Thoracic aorta (tissue), 2 donors: ENCODE measurements at regions not wholly inside any gene's neighbourhood (a gene's known extent, or its start where the extent isn't known, plus 50 kb on each side); places are given as distances from the start of the nearest gene placed in this dataset.

Experiments
- ATAC-seq: fragments of 150-250 bp; one replicate; pipeline ENCODE4 v1.8.0; 2017; ENCODE audit warnings: low read depth; ENCODE audit not compliant: insufficient number of reproducible peaks, low FRiP score
- DNase-seq: peaks from one replicate; pipeline ENCODE4 v3.0.0-alpha.2; 2020; ENCODE audit warnings: low spot score
- H3K27ac ChIP-seq, 2 donors: fragments of 200-600 bp; sonication (generic); 1 replicate in 1 of 2; 2 replicates in 1 of 2; pipeline ENCODE4 v1.5.1; 2016; ENCODE audit warnings: mild to moderate bottlenecking in 2 of 2, moderate library complexity in 2 of 2
- H3K27me3 ChIP-seq: fragments of 200-600 bp; sonication (generic); replicated peaks from 2 replicates; pipeline ENCODE4 v1.6.0; 2016; ENCODE audit warnings: mild to moderate bottlenecking; ENCODE audit not compliant: insufficient read depth
- H3K36me3 ChIP-seq: fragments of 200-600 bp; sonication (generic); one replicate; pipeline ENCODE4 v1.5.1; 2016
- H3K4me1 ChIP-seq, 2 donors: fragments of 200-600 bp; sonication (generic); 1 replicate in 1 of 2; 2 replicates in 1 of 2; pipeline versions ENCODE4 v1.5.1 to v1.6.0; 2016; ENCODE audit warnings: low read depth in 2 of 2, mild to moderate bottlenecking in 1 of 2; ENCODE audit not compliant: control insufficient read depth in 1 of 2
- H3K4me3 ChIP-seq: fragments of 200-600 bp; sonication (generic); 2 replicates; pipeline ENCODE4 v1.5.1; 2016; ENCODE audit warnings: mild to moderate bottlenecking
- H3K9me3 ChIP-seq: fragments of 200-600 bp; sonication (generic); 2 replicates; pipeline ENCODE4 v1.5.1; 2016
- TF ChIP-seq, protein P1 (sequence below): fragments of 200-600 bp; sonication (generic); IDR thresholded peaks from one replicate; pipeline ENCODE4 v1.5.1; 2019; ENCODE audit warnings: antibody characterized with exemption

DNA sequence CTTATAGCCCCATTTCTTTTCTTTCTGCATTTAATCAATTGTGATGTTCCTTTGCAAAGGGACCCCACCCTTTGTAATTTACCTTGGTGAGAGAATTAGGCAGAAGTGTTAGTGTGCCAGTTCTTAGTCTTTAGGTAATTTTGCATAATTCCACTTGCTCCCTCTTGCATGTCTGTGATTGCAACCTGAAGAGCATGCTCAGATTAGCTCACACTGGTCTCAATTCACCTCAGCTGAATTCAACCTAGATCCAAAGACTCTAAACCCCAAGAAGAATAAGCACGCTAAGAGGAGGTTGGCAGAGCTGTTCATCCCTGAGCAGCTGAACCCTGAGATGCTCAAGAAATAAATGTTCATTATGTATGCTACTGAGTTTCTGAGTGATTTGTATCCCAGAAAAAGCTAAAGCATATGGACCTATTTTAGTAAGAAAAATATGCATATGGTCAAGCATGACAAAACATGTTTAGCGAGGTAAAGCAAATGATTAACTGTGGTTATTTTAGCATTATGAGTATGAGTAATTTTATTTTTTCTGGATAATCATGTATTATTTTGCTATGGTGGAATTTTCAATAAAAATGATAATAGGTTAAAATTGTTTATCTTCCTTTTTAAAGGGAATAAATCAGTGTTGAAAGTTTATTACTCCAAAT lies 299.2 kb upstream of the ZSWIM2 start:
- H3K4me3 ChIP-seq, result no peak overlapping the region
- no peak for DNase-seq
- H3K27me3 ChIP-seq, result no peaks in the 10 kb centered on the region
- no peak for ATAC-seq
- TF ChIP-seq, protein P1, sequence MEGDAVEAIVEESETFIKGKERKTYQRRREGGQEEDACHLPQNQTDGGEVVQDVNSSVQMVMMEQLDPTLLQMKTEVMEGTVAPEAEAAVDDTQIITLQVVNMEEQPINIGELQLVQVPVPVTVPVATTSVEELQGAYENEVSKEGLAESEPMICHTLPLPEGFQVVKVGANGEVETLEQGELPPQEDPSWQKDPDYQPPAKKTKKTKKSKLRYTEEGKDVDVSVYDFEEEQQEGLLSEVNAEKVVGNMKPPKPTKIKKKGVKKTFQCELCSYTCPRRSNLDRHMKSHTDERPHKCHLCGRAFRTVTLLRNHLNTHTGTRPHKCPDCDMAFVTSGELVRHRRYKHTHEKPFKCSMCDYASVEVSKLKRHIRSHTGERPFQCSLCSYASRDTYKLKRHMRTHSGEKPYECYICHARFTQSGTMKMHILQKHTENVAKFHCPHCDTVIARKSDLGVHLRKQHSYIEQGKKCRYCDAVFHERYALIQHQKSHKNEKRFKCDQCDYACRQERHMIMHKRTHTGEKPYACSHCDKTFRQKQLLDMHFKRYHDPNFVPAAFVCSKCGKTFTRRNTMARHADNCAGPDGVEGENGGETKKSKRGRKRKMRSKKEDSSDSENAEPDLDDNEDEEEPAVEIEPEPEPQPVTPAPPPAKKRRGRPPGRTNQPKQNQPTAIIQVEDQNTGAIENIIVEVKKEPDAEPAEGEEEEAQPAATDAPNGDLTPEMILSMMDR, result no peak
- no peaks in the 10 kb centered on the region for H3K36me3 ChIP-seq
- H3K4me1 ChIP-seq, result no peaks in the 10 kb centered on the region
- no peaks in the 10 kb centered on the region for H3K9me3 ChIP-seq
- H3K27ac ChIP-seq, result no peak overlapping the region

DNA sequence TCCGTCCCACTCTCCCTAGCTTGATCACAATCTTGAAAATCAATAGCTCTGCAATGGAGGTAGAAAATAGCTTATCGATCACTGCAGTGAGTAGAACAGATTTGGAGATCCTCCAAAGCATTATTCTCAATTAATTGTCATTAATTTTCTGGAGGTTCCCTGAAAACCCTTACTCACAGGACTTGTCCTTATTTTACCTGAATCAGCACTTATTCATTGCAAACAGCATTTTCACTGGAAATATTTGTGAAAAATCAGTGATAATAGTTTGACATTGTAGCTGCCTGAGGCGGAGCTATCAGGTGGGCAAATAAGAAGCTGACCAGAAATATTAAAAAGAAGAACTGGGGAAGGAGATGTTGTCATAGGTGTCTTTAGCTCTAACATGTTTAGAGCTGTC lies 294.6 kb upstream of the ZSWIM2 start:
- no peaks in the 10 kb centered on the region for H3K4me1 ChIP-seq

DNA sequence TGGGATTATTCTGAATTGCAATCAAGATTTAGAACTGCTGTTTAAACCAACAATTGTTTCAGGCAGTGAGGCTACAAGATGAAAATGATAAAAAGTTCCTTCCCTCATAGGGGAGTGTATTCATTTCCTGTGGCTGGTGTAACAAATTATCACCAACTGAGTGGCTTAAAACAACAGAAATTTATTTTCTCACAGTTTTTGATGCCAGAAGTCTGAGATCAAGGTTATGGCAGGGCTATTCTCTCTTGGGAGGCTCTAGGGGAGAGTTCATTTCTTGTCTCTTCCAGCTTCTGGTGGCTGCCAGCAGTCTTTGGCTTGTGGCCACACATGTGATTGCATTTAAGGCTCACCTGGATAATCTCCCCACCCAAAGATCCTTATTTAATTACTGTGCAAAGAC lies 290.5 kb upstream of the ZSWIM2 start:
- H3K4me3 ChIP-seq, result no peak overlapping the region
- peaks cover 4% of the 10 kb centered on the region for H3K9me3 ChIP-seq
- H3K4me1 ChIP-seq, result no peaks in the 10 kb centered on the region
- TF ChIP-seq, protein P1, result no peak
- no peak for DNase-seq
- ATAC-seq, result no peak
- no peak overlapping the region for H3K27ac ChIP-seq
- no peaks in the 10 kb centered on the region for H3K36me3 ChIP-seq
- H3K27me3 ChIP-seq, result no peaks in the 10 kb centered on the region

More for the DNA sequence above, 294.6 kb upstream of the ZSWIM2 start:
- ATAC-seq (no peak), DNase-seq (no peak)
- Histone ChIP-seq H3K36me3 (no peaks in the 10 kb centered on the region), H3K27me3 (no peaks in the 10 kb centered on the region), H3K27ac (no peak overlapping the region), H3K4me3 (no peak overlapping the region), H3K9me3 (peaks cover 4% of the 10 kb centered on the region)
- TF ChIP-seq, protein P1, result no peak

DNA sequence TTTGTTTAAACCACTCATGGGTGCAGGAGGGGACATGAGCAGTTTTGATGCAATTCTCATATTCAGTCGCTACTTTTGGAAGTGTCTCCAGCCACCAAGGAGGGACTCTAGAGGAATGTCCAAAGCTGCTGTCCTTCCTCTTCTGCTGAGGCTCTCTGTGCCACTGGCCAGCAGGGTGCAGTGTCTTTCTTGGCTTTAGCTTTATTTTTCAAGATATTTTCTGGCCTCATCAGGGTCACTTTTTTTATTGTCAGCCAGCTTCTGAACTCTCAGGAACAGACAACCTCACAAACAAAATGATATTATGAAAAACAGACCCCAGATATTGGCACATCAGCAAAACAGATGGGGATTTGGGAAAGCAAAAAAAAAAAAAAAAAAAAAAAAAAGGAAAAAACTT lies 289.3 kb upstream of the ZSWIM2 start:
- no peaks in the 10 kb centered on the region for H3K36me3 ChIP-seq
- DNase-seq (no peak), ATAC-seq (no peak)

DNA sequence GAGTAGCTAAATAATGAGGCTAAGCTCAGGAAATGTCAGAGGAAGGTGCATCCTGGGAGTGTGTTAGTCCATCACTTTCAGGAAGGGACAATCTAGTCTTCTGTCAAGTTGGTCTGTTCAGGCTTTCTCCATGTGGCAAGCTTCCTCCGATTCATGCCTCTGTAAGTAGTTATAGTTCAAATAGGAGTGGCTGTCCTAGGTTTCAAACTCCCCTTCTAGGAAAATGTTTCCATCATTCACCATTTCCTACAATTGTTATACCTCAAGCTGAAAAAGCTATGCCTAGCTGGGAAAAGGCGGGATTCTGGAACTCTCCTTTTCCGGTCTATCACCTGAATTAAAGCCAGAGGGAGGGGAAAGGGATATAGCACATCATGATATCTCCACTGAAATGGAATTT lies 287.7 kb upstream of the ZSWIM2 start:
- no peak for DNase-seq
- Histone ChIP-seq H3K4me3 (no peak overlapping the region), H3K27me3 (no peaks in the 10 kb centered on the region), H3K4me1 (no peaks in the 10 kb centered on the region), H3K9me3 (peaks cover 4% of the 10 kb centered on the region), H3K27ac (no peak overlapping the region), H3K36me3 (no peaks in the 10 kb centered on the region)
- TF ChIP-seq, protein P1, result no peak
- no peak for ATAC-seq

More for the DNA sequence above, 289.3 kb upstream of the ZSWIM2 start:
- H3K4me3 ChIP-seq, result no peak overlapping the region
- no peak overlapping the region for H3K27ac ChIP-seq
- TF ChIP-seq, protein P1, result no peak
- no peaks in the 10 kb centered on the region for H3K27me3 ChIP-seq
- H3K4me1 ChIP-seq, result no peaks in the 10 kb centered on the region
- peaks cover 4% of the 10 kb centered on the region for H3K9me3 ChIP-seq
